NCI-H748 (cell line): ENCODE measurements at regions not wholly inside any gene's neighbourhood (a gene's known extent, or its start where the extent isn't known, plus 50 kb on each side); places are given as distances from the start of the nearest gene placed in this dataset.

Experiments
- DNase-seq: peaks from one replicate; lab custom pipeline; 2025; ENCODE audit not compliant: unreplicated experiment; lab: John Stamatoyannopoulos, UW

GRCh38 chr10:47246406-47247147, 53.4 kb upstream of the GDF10 start:
- DNase-seq: no peak

- no peak for DNase-seq
These were observed 52.6 kb upstream of the GDF10 start for GRCh38 chr10:47247148-47248059.

GRCh38 chr10:47248386-47249090, 51.5 kb upstream of the GDF10 start:
- DNase-seq: no peak

GRCh38 chr10:47249881-47250280, 50.1 kb upstream of the GDF10 start:
- DNase-seq: no peak
